Type B pancreatic cell (in vitro differentiated cells): ENCODE measurements at regions not wholly inside any gene's neighbourhood (a gene's known extent, or its start where the extent isn't known, plus 50 kb on each side); places are given as distances from the start of the nearest gene placed in this dataset.

Source experiments
- DNase-seq: peaks from one replicate; pipeline ENCODE4 v3.0.0; 2021; ENCODE audit warnings: mixed read lengths; ENCODE audit not compliant: unreplicated experiment; ENCODE audit errors: extremely low spot score
- H3K27ac Mint-ChIP-seq: 2 replicates; pipeline ENCODE4 v1.8.0; 2021; ENCODE audit warnings: mild to moderate bottlenecking, mixed read lengths
- H3K27me3 Mint-ChIP-seq: 2 replicates; pipeline ENCODE4 v1.8.0; 2021; ENCODE audit warnings: mixed read lengths
- H3K36me3 Mint-ChIP-seq: 2 replicates; pipeline ENCODE4 v1.8.0; 2021; ENCODE audit warnings: mixed read lengths
- H3K4me1 Mint-ChIP-seq: one replicate; pipeline ENCODE4 v1.8.0; 2021; ENCODE audit warnings: mixed read lengths; ENCODE audit not compliant: unreplicated experiment
- H3K4me3 Mint-ChIP-seq: 2 replicates; pipeline ENCODE4 v1.8.0; 2021; ENCODE audit warnings: mild to moderate bottlenecking, mixed read lengths
- H3K9me3 Mint-ChIP-seq: 2 replicates; pipeline ENCODE4 v1.8.0; 2021; ENCODE audit warnings: mixed read lengths
- TF ChIP-seq, protein P1 (sequence below): fragments of 200-600 bp; sonication (generic); conservative IDR thresholded peaks from 2 replicates; pipeline ENCODE4 v1.5.0; 2021; ENCODE audit warnings: antibody characterized with exemption, mild to moderate bottlenecking

DNA sequence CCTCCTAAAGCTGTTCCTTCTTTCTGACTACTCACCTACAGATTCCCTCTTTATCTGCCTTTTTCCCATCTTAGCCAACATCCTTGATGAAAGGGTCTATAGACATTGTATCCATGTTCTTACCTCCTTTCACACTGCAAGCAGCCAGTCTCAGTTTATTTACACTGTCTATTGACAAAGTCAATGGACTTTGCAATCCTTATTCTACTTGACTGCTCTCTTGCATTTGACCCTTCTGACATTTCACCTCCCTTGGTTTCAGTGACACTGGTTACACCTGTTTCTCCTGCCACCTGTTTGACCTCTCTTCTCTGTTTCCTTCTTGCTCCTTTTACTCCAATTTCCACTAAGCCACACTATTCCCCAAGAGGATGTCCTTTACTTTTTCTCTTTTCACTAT lies 224.0 kb upstream of the SNX7 start:
- no peak overlapping the region for H3K27ac Mint-ChIP-seq
- H3K9me3 Mint-ChIP-seq = no peaks in the 10 kb centered on the region
- TF ChIP-seq, protein P1, sequence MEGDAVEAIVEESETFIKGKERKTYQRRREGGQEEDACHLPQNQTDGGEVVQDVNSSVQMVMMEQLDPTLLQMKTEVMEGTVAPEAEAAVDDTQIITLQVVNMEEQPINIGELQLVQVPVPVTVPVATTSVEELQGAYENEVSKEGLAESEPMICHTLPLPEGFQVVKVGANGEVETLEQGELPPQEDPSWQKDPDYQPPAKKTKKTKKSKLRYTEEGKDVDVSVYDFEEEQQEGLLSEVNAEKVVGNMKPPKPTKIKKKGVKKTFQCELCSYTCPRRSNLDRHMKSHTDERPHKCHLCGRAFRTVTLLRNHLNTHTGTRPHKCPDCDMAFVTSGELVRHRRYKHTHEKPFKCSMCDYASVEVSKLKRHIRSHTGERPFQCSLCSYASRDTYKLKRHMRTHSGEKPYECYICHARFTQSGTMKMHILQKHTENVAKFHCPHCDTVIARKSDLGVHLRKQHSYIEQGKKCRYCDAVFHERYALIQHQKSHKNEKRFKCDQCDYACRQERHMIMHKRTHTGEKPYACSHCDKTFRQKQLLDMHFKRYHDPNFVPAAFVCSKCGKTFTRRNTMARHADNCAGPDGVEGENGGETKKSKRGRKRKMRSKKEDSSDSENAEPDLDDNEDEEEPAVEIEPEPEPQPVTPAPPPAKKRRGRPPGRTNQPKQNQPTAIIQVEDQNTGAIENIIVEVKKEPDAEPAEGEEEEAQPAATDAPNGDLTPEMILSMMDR = no peak
- H3K4me3 Mint-ChIP-seq = no peak overlapping the region
- H3K27me3 Mint-ChIP-seq = no peaks in the 10 kb centered on the region
- DNase-seq = no peak
- no peaks in the 10 kb centered on the region for H3K36me3 Mint-ChIP-seq
- H3K4me1 Mint-ChIP-seq = peaks cover 4% of the 10 kb centered on the region

DNA sequence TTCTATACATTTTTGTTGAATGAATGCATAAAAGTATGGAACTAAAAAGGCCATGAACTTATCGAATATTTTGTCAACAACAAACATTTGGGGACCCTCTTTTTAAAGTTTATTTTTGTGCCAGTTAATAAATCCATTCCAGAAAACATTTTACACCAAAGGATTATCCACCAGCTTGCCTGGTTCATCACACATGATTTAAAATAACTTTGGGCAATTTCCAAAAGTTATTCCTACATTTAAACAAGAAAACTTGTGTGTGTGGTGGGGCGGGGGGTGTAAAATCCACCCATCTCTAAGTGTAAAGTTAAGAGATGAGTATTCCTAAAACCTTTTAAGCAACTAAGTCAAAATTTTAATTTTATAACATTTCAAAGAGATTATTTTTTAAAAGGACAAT lies 224.5 kb upstream of the SNX7 start:
- DNase-seq = no peak
- Mint-ChIP-seq H3K27ac (no peak overlapping the region), H3K4me1 (peaks cover 4% of the 10 kb centered on the region), H3K36me3 (no peaks in the 10 kb centered on the region), H3K27me3 (no peaks in the 10 kb centered on the region), H3K9me3 (no peaks in the 10 kb centered on the region), H3K4me3 (no peak overlapping the region)
- TF ChIP-seq, protein P1 = no peak

DNA sequence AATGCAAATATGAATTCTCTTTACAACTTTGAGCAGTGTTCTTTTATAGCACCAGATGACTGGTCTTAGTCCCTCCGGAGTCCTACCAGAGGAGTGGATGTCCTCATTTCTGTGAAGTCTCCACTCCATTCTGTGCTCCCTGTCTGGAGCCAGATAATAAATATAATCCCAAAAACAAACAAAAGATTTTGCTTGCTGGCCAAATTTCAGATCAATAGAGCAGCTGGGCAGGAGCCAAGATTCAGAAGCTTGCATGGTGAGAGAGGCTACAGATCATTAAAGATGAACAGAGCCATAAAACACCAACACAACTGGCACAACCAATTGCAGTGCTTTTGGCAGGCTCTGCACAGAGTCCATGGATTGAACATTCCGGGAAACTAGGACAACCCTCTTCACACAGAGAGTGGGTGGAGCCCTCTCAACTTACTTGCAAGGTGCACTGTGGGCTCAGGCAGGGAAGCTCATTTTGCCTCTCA lies 231.5 kb upstream of the SNX7 start:
- DNase-seq = no peak
- Mint-ChIP-seq H3K27ac (no peak overlapping the region), H3K4me1 (no peaks in the 10 kb centered on the region), H3K9me3 (peaks cover 4% of the 10 kb centered on the region), H3K27me3 (no peaks in the 10 kb centered on the region), H3K4me3 (no peak overlapping the region), H3K36me3 (no peaks in the 10 kb centered on the region)
- TF ChIP-seq, protein P1 = no peak

DNA sequence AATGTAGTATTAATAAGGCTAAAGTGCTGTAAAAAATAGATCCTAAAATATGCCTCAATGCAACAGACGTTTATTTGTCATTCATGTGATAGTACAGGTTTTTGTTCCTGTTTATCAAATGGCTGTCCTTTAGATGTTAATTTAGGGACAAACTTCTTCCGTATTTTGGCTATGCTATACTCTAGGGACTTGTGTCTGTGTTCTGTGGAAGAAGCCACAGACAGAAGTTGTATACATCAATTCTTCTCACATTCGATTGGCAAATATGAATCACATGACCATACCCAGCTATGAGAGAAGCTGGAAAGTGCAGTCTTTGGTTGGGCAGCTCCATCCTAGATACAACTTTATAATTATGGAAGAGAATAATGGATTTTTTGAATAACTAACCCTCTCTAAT lies 232.7 kb upstream of the SNX7 start:
- TF ChIP-seq, protein P1 = no peak
- no peak for DNase-seq
- Mint-ChIP-seq H3K27ac (no peak overlapping the region), H3K9me3 (peaks cover 4% of the 10 kb centered on the region), H3K36me3 (no peaks in the 10 kb centered on the region), H3K27me3 (no peaks in the 10 kb centered on the region), H3K4me3 (no peak overlapping the region), H3K4me1 (no peaks in the 10 kb centered on the region)

DNA sequence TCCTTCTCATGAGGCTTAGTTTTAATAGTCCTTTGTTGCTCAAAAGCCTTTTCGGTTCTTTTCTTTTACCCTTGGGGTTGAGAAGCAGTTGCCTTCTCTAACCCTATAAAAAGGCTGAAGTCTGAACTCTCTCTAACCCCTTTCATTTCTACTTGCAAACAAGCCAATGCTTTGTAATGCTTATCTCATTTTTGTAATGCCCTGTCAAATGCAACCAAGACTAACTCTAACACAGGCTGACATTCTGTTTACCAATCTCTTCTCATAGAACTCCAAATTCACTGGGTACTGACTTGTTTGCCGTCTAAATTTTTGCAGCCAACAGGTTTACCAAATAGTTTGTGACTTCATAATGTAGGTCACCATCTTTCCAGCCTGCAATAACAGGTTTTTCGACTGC lies 233.9 kb upstream of the SNX7 start:
- Mint-ChIP-seq H3K27ac (no peak overlapping the region), H3K36me3 (no peaks in the 10 kb centered on the region), H3K4me1 (no peaks in the 10 kb centered on the region), H3K9me3 (peaks cover 4% of the 10 kb centered on the region), H3K4me3 (no peak overlapping the region), H3K27me3 (no peaks in the 10 kb centered on the region)
- DNase-seq = no peak
- TF ChIP-seq, protein P1 = no peak

DNA sequence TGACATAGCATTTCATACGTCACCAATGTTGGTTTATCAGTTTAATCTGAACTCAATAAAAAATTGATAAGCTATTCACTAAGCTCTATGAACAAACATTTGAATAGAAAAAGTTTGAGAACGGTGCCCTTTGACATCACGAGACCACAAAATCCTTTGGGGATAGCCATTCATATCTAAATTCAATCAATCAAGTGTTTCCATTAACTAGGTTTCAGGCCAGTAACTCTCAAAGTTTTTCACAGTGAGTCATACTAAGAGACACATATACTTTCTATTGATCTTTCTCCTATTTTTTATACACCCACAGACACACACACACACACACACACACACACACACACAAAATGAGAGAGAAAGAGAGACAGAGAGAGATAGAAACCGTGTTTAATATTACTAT lies 235.4 kb upstream of the SNX7 start:
- no peaks in the 10 kb centered on the region for H3K27me3 Mint-ChIP-seq
- peaks cover 4% of the 10 kb centered on the region for H3K9me3 Mint-ChIP-seq
- no peak for DNase-seq
- no peaks in the 10 kb centered on the region for H3K4me1 Mint-ChIP-seq
- TF ChIP-seq, protein P1 = no peak
- no peaks in the 10 kb centered on the region for H3K36me3 Mint-ChIP-seq
- H3K27ac Mint-ChIP-seq = no peak overlapping the region
- H3K4me3 Mint-ChIP-seq = no peak overlapping the region
